GM23338 (cell line): ENCODE measurements at regions not wholly inside any gene's neighbourhood (a gene's known extent, or its start where the extent isn't known, plus 50 kb on each side); places are given as distances from the start of the nearest gene placed in this dataset.

Experiments
- ATAC-seq: fragments of 200-7000 bp; cut with Tn5 transposase; 3 replicates; pipeline ENCODE4 v1.9.1; 2020
- DNase-seq: peaks from one replicate; pipeline ENCODE4 v3.0.0-alpha.2; 2015; ENCODE audit warnings: low spot score
- H2AFZ ChIP-seq: fragments of 200-600 bp; sonication (generic); 2 replicates; pipeline ENCODE4 v1.8.0; 2016; ENCODE audit warnings: antibody characterized with exemption, mild to moderate bottlenecking, moderate library complexity
- H3F3A ChIP-seq: fragments of 200-600 bp; sonication (generic); replicated peaks from 2 replicates; pipeline ENCODE4 v1.8.0; 2017; ENCODE audit warnings: antibody characterized with exemption, mixed run types, low read depth
- H3K27ac ChIP-seq: fragments of 200-600 bp; sonication (generic); 2 replicates; pipeline ENCODE4 v1.6.1; 2016; ENCODE audit warnings: low read depth
- H3K27me3 ChIP-seq: fragments of 200-600 bp; sonication (generic); 2 replicates; pipeline ENCODE4 v1.8.0; 2016; ENCODE audit warnings: mild to moderate bottlenecking, mixed run types, moderate library complexity; ENCODE audit not compliant: insufficient read depth
- H3K36me3 ChIP-seq: fragments of 200-600 bp; sonication (generic); 2 replicates; pipeline ENCODE4 v1.8.0; 2016; ENCODE audit warnings: mild to moderate bottlenecking; ENCODE audit not compliant: insufficient read depth
- H3K4me1 ChIP-seq: fragments of 200-600 bp; sonication (generic); 2 replicates; pipeline ENCODE4 v1.8.0; 2016; ENCODE audit warnings: mild to moderate bottlenecking, moderate library complexity; ENCODE audit not compliant: insufficient read depth
- H3K4me2 ChIP-seq: fragments of 200-600 bp; sonication (generic); 2 replicates; pipeline ENCODE4 v1.7.1; 2017; ENCODE audit warnings: mixed run types
- H3K4me3 ChIP-seq: fragments of 200-600 bp; sonication (generic); 2 replicates; pipeline ENCODE4 v1.6.1; 2016; ENCODE audit warnings: mixed run types
- H3K79me2 ChIP-seq: fragments of 200-600 bp; sonication (generic); replicated peaks from 2 replicates; pipeline ENCODE4 v1.8.0; 2017; ENCODE audit warnings: mild to moderate bottlenecking; ENCODE audit not compliant: insufficient read depth
- H3K9me2 ChIP-seq: fragments of 200-600 bp; sonication (generic); 2 replicates; pipeline ENCODE4 v1.8.0; 2017; ENCODE audit not compliant: insufficient read depth
- H4K20me1 ChIP-seq: fragments of 200-600 bp; sonication (generic); replicated peaks from 2 replicates; pipeline ENCODE4 v1.8.0; 2017; ENCODE audit warnings: mild to moderate bottlenecking; ENCODE audit not compliant: insufficient read depth
- H3K27ac Mint-ChIP-seq: 2 replicates; pipeline ENCODE4 v1.8.0; 2020; ENCODE audit warnings: inconsistent platforms, mild to moderate bottlenecking, moderate library complexity, mixed read lengths
- H3K27me3 Mint-ChIP-seq: 3 replicates; pipeline ENCODE4 v1.8.0; 2022; ENCODE audit warnings: low read depth, mild to moderate bottlenecking, moderate library complexity, mixed read lengths, inconsistent platforms; ENCODE audit not compliant: insufficient read depth, poor library complexity
- H3K36me3 Mint-ChIP-seq: 3 replicates; pipeline ENCODE4 v1.8.0; 2021; ENCODE audit warnings: low read depth, mild to moderate bottlenecking, inconsistent platforms, moderate library complexity, mixed read lengths
- H3K4me1 Mint-ChIP-seq: 3 replicates; pipeline ENCODE4 v1.8.0; 2020; ENCODE audit warnings: mild to moderate bottlenecking, inconsistent platforms, mixed read lengths
- H3K4me3 Mint-ChIP-seq: 3 replicates; pipeline ENCODE4 v1.8.0; 2021; ENCODE audit warnings: moderate library complexity, mild to moderate bottlenecking, inconsistent platforms, mixed read lengths
- H3K9me3 Mint-ChIP-seq: 3 replicates; pipeline ENCODE4 v1.8.0; 2020; ENCODE audit warnings: moderate library complexity, mild to moderate bottlenecking, inconsistent platforms, mixed read lengths
- CREB1 ChIP-seq: fragments of 250-450 bp; sonication (Bioruptor Pico); IDR thresholded peaks from 2 replicates; pipeline ENCODE4 v1.5.0; 2020; ENCODE audit warnings: low read depth, mild to moderate bottlenecking, moderate library complexity
- EZH2 ChIP-seq: fragments of 200-600 bp; sonication (generic); IDR thresholded peaks from one replicate; pipeline ENCODE4 v1.8.0; 2017; ENCODE audit warnings: antibody characterized with exemption, mild to moderate bottlenecking, low read depth; ENCODE audit not compliant: unreplicated experiment
- EZH2phosphoT487 ChIP-seq: fragments of 200-600 bp; sonication (generic); IDR thresholded peaks from one replicate; pipeline ENCODE4 v1.8.1; 2018; ENCODE audit warnings: antibody characterized with exemption; ENCODE audit not compliant: unreplicated experiment
- NANOG ChIP-seq: IDR thresholded peaks from 2 replicates; pipeline ENCODE4 v1.6.1; 2016; ENCODE audit warnings: antibody characterized with exemption, borderline replicate concordance
- POLR2AphosphoS5 ChIP-seq: IDR thresholded peaks from 2 replicates; pipeline ENCODE4 v1.6.1; 2016; ENCODE audit warnings: antibody characterized with exemption, low read depth
- ZNF114 ChIP-seq: fragments of 250-450 bp; sonication (Bioruptor Pico); IDR thresholded peaks from 2 replicates; pipeline ENCODE4 v1.5.0; 2020; ENCODE audit warnings: mild to moderate bottlenecking, moderate library complexity
- TF ChIP-seq, protein P1 (sequence below): fragments of 250-450 bp; sonication (Bioruptor Pico); IDR thresholded peaks from 2 replicates; pipeline ENCODE4 v1.5.0; 2020; ENCODE audit warnings: mild to moderate bottlenecking, moderate library complexity

DNA sequence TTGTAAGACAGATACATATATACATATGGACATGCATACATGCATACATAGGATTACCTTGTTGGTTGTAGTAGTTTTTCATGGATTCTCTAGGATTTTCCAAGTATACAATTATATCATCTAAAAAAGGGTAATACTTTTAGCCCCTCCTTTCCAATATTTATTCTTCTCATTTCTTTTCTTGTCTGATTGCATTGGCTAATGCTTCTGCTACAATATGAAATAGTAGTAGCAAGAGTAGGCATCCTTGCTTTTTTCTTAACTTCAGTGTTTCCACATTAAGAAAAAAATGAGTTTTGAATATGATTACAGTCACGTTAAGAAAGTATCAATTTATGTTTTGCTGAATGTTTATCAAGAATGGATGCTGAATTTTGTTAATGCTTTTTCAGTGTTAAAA, 58.0 kb downstream of the RBFOX3 start (continued):
- TF ChIP-seq, protein P1, sequence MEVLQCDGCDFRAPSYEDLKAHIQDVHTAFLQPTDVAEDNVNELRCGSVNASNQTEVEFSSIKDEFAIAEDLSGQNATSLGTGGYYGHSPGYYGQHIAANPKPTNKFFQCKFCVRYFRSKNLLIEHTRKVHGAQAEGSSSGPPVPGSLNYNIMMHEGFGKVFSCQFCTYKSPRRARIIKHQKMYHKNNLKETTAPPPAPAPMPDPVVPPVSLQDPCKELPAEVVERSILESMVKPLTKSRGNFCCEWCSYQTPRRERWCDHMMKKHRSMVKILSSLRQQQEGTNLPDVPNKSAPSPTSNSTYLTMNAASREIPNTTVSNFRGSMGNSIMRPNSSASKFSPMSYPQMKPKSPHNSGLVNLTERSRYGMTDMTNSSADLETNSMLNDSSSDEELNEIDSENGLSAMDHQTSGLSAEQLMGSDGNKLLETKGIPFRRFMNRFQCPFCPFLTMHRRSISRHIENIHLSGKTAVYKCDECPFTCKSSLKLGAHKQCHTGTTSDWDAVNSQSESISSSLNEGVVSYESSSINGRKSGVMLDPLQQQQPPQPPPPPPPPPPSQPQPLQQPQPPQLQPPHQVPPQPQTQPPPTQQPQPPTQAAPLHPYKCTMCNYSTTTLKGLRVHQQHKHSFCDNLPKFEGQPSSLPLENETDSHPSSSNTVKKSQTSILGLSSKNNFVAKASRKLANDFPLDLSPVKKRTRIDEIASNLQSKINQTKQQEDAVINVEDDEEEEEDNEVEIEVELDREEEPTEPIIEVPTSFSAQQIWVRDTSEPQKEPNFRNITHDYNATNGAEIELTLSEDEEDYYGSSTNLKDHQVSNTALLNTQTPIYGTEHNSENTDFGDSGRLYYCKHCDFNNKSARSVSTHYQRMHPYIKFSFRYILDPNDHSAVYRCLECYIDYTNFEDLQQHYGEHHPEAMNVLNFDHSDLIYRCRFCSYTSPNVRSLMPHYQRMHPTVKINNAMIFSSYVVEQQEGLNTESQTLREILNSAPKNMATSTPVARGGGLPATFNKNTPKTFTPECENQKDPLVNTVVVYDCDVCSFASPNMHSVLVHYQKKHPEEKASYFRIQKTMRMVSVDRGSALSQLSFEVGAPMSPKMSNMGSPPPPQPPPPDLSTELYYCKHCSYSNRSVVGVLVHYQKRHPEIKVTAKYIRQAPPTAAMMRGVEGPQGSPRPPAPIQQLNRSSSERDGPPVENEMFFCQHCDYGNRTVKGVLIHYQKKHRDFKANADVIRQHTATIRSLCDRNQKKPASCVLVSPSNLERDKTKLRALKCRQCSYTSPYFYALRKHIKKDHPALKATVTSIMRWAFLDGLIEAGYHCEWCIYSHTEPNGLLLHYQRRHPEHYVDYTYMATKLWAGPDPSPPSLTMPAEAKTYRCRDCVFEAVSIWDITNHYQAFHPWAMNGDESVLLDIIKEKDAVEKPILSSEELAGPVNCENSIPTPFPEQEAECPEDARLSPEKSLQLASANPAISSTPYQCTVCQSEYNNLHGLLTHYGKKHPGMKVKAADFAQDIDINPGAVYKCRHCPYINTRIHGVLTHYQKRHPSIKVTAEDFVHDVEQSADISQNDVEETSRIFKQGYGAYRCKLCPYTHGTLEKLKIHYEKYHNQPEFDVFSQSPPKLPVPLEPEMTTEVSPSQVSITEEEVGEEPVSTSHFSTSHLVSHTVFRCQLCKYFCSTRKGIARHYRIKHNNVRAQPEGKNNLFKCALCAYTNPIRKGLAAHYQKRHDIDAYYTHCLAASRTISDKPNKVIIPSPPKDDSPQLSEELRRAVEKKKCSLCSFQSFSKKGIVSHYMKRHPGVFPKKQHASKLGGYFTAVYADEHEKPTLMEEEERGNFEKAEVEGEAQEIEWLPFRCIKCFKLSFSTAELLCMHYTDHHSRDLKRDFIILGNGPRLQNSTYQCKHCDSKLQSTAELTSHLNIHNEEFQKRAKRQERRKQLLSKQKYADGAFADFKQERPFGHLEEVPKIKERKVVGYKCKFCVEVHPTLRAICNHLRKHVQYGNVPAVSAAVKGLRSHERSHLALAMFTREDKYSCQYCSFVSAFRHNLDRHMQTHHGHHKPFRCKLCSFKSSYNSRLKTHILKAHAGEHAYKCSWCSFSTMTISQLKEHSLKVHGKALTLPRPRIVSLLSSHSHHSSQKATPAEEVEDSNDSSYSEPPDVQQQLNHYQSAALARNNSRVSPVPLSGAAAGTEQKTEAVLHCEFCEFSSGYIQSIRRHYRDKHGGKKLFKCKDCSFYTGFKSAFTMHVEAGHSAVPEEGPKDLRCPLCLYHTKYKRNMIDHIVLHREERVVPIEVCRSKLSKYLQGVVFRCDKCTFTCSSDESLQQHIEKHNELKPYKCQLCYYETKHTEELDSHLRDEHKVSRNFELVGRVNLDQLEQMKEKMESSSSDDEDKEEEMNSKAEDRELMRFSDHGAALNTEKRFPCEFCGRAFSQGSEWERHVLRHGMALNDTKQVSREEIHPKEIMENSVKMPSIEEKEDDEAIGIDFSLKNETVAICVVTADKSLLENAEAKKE: no peak
- no peak for TF ChIP-seq ZNF114 (CRISPR knock-in tag)
- TF ChIP-seq EZH2: no peak

DNA sequence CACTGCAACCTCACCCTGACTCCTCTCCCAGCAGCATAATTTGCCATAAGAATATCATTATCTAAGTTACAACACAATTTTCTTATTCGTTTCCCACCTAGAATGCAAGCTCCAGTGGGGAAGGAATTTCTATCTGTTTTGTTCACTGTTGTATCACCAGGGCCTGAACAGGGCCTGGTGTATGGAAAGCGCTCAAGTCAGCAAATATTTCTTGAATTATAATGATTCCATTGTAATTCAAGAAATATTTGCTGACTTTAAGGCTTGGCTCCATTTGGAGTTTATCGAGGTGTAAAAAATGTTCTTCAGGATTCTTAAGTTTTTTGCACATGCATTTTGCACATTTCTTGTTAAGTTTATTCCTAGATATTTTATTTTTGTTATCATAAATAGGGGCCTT, 58.4 kb downstream of the RBFOX3 start:
- peaks cover 7% of the 10 kb centered on the region for H3K27me3 Mint-ChIP-seq
- no peaks in the 10 kb centered on the region for H3K4me1 ChIP-seq
- H3F3A ChIP-seq: no peaks in the 10 kb centered on the region
- H3K4me3 Mint-ChIP-seq: no peak overlapping the region
- no peaks in the 10 kb centered on the region for H3K9me2 ChIP-seq
- H3K4me1 Mint-ChIP-seq: peaks cover 12% of the 10 kb centered on the region
- H3K27me3 ChIP-seq: no peaks in the 10 kb centered on the region
- no peak overlapping the region for H3K4me2 ChIP-seq
- no peak overlapping the region for H3K27ac Mint-ChIP-seq
- no peaks in the 10 kb centered on the region; the same call in 1 of the 3 replicates for H3K36me3 Mint-ChIP-seq
- H2AFZ ChIP-seq: no peak overlapping the region
- no peaks in the 10 kb centered on the region for H3K79me2 ChIP-seq
- no peak overlapping the region for H3K27ac ChIP-seq
- H4K20me1 ChIP-seq: no peaks in the 10 kb centered on the region
- no peaks in the 10 kb centered on the region for H3K36me3 ChIP-seq
- peaks cover 24% of the 10 kb centered on the region; the same call in 2 of the 3 replicates for H3K9me3 Mint-ChIP-seq
- ATAC-seq (no peak), DNase-seq (no peak)
- no peak overlapping the region for H3K4me3 ChIP-seq
- TF ChIP-seq CREB1 (CRISPR knock-in tag): no peak
- no peak for TF ChIP-seq ZNF114 (CRISPR knock-in tag)
- no peak for TF ChIP-seq POLR2AphosphoS5
- no peak for TF ChIP-seq NANOG
- TF ChIP-seq EZH2phosphoT487: no peak
- TF ChIP-seq, protein P1: no peak
